ENCODE measurements at regions not wholly inside any gene's neighbourhood (a gene's known extent, or its start where the extent isn't known, plus 50 kb on each side); places are given as distances from the start of the nearest gene placed in this dataset.

- TF ChIP-seq CTCF (conservative IDR thresholded peaks at IDR 0.05; ENCODE audit: low read length) (no peak), EZH2phosphoT487 (IDR thresholded peaks at IDR 0.05; ENCODE audit: borderline replicate concordance, low read depth, low read length) (no peak)
Measured at GRCh38 chrX:23228454-23228853, 106.2 kb upstream of the PTCHD1 start.
